SU-DHL-6 (cell line): ENCODE measurements at regions not wholly inside any gene's neighbourhood (a gene's known extent, or its start where the extent isn't known, plus 50 kb on each side); places are given as distances from the start of the nearest gene placed in this dataset.

Source experiments
- H2AFZ ChIP-seq: fragments of 200-600 bp; sonication (generic); 2 replicates; pipeline ENCODE4 v1.6.1; 2014; ENCODE audit warnings: low read depth, mild to moderate bottlenecking, moderate library complexity, mixed read lengths, antibody characterized with exemption, low read length; ENCODE audit not compliant: severe bottlenecking
- H3F3A ChIP-seq: fragments of 200-600 bp; shearing (Covaris generic); 2 replicates; pipeline ENCODE4 v1.6.0; 2016; ENCODE audit warnings: antibody characterized with exemption, mild to moderate bottlenecking; ENCODE audit not compliant: insufficient read depth
- H3K27ac ChIP-seq: fragments of 200-600 bp; sonication (generic); 2 replicates; pipeline ENCODE4 v1.5.1; 2016; ENCODE audit warnings: low read depth, mild to moderate bottlenecking, low read length, moderate library complexity, mixed read lengths
- H3K27me3 ChIP-seq: fragments of 200-600 bp; sonication (generic), shearing (Covaris generic); 2 replicates; pipeline ENCODE4 v1.6.0; 2014; ENCODE audit warnings: mild to moderate bottlenecking, low read length
- H3K36me3 ChIP-seq: fragments of 200-600 bp; sonication (generic); 2 replicates; pipeline ENCODE4 v1.6.1; 2014; ENCODE audit warnings: mild to moderate bottlenecking, low read length, mixed read lengths
- H3K4me2 ChIP-seq: fragments of 300-600, 200-600 bp; shearing (Covaris generic), sonication (generic); 2 replicates; pipeline ENCODE4 v1.6.0; 2014; ENCODE audit warnings: low read length, low read depth, mild to moderate bottlenecking; ENCODE audit not compliant: poor library complexity, severe bottlenecking
- H3K4me3 ChIP-seq: fragments of 200-600 bp; sonication (generic); 2 replicates; pipeline ENCODE4 v1.5.1; 2014; ENCODE audit warnings: antibody characterized with exemption, low read length, mild to moderate bottlenecking, mixed read lengths; ENCODE audit not compliant: insufficient read depth, poor library complexity, severe bottlenecking
- H3K79me2 ChIP-seq: fragments of 200-600 bp; sonication (generic); 2 replicates; pipeline ENCODE4 v1.6.1; 2014; ENCODE audit warnings: mild to moderate bottlenecking, low read length, moderate library complexity; ENCODE audit not compliant: insufficient read depth
- H3K9ac ChIP-seq: fragments of 200-600 bp; sonication (generic); 2 replicates; pipeline ENCODE4 v1.7.0; 2014; ENCODE audit warnings: mild to moderate bottlenecking, low read length
- H3K9me2 ChIP-seq: fragments of 200-600 bp; sonication (generic); replicated peaks from 2 replicates; pipeline ENCODE4 v1.6.1; 2014; ENCODE audit warnings: low read length; ENCODE audit not compliant: insufficient read depth
- H3K9me3 ChIP-seq: fragments of 200-600 bp; sonication (generic); 2 replicates; pipeline ENCODE4 v1.6.1; 2014; ENCODE audit warnings: low read length, mixed read lengths; ENCODE audit not compliant: insufficient read depth
- H4K20me1 ChIP-seq: fragments of 200-600 bp; sonication (generic); 2 replicates; pipeline ENCODE4 v1.6.1; 2014; ENCODE audit warnings: low read depth, mild to moderate bottlenecking, antibody characterized with exemption, low read length, moderate library complexity, mixed read lengths
- CTCF ChIP-seq: fragments of 200-600 bp; sonication (generic); IDR thresholded peaks from one replicate; pipeline ENCODE4 v1.5.1; 2017; ENCODE audit warnings: antibody characterized with exemption, mild to moderate bottlenecking, low read length, moderate library complexity; ENCODE audit not compliant: insufficient read depth, poor library complexity, severe bottlenecking
- EZH2phosphoT487 ChIP-seq: fragments of 200-600 bp; sonication (generic), shearing (Covaris generic); conservative IDR thresholded peaks from 2 replicates; pipeline ENCODE4 v1.6.1; 2018; ENCODE audit warnings: mild to moderate bottlenecking, antibody characterized with exemption, low read length, moderate library complexity, mixed read lengths

DNA sequence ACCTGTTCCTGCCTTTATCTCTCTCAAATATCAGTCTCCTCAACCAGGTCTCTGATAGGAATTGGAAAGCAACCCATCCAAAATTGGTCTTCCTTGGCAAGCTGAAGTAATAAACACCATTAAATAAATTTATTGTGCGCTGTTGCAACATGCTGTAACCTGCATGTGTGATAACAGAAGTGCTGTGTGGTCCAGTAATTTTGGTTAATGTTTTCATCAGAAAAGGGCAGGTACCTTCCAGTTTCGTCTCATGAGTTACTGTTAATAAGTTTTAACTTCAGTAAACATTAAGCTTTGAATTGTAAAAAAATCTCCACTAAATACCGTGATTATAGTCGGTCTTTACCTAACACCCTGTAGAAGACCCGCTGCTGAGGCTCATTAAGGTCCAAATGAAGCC, 624.7 kb downstream of the TNS3 start:
- Histone ChIP-seq H3K27me3 (no peaks in the 10 kb centered on the region), H2AFZ (no peak overlapping the region), H3F3A (no peaks in the 10 kb centered on the region), H3K4me2 (no peak overlapping the region), H3K79me2 (no peaks in the 10 kb centered on the region), H4K20me1 (no peaks in the 10 kb centered on the region), H3K9me2 (no peaks in the 10 kb centered on the region), H3K27ac (no peak overlapping the region), H3K9ac (no peak overlapping the region), H3K36me3 (no peaks in the 10 kb centered on the region), H3K4me3 (no peak overlapping the region), H3K9me3 (no peaks in the 10 kb centered on the region)
- no peak for TF ChIP-seq CTCF
- no peak for TF ChIP-seq EZH2phosphoT487

- no peak overlapping the region for H3K4me2 ChIP-seq
- H2AFZ ChIP-seq = no peak overlapping the region
- no peaks in the 10 kb centered on the region for H3K9me2 ChIP-seq
- H3K4me3 ChIP-seq = no peak overlapping the region
- H4K20me1 ChIP-seq = no peaks in the 10 kb centered on the region
- TF ChIP-seq EZH2phosphoT487 = no peak
- no peak for TF ChIP-seq CTCF
- H3K9ac ChIP-seq = no peak overlapping the region
- no peak overlapping the region for H3K27ac ChIP-seq
- H3K36me3 ChIP-seq = no peaks in the 10 kb centered on the region
- no peaks in the 10 kb centered on the region for H3K9me3 ChIP-seq
- H3F3A ChIP-seq = no peaks in the 10 kb centered on the region
- no peaks in the 10 kb centered on the region for H3K79me2 ChIP-seq
- H3K27me3 ChIP-seq = no peaks in the 10 kb centered on the region
These were observed 626.4 kb downstream of the TNS3 start for GRCh38 chr7:46955531-46955930.

GRCh38 chr7:46954181-46954580, 627.7 kb downstream of the TNS3 start:
- H3F3A ChIP-seq = no peaks in the 10 kb centered on the region
- H3K4me2 ChIP-seq = no peak overlapping the region
- H3K4me3 ChIP-seq = no peak overlapping the region
- no peaks in the 10 kb centered on the region for H3K9me3 ChIP-seq
- TF ChIP-seq EZH2phosphoT487 = no peak
- no peak for TF ChIP-seq CTCF
- no peaks in the 10 kb centered on the region for H3K9me2 ChIP-seq
- no peak overlapping the region for H2AFZ ChIP-seq
- H3K9ac ChIP-seq = no peak overlapping the region
- no peak overlapping the region for H3K27ac ChIP-seq
- no peaks in the 10 kb centered on the region for H3K79me2 ChIP-seq
- no peaks in the 10 kb centered on the region for H3K36me3 ChIP-seq
- no peaks in the 10 kb centered on the region for H3K27me3 ChIP-seq
- H4K20me1 ChIP-seq = no peaks in the 10 kb centered on the region

- no peaks in the 10 kb centered on the region for H3K9me3 ChIP-seq
- H3K27ac ChIP-seq = no peak overlapping the region
- H3F3A ChIP-seq = no peaks in the 10 kb centered on the region
- H4K20me1 ChIP-seq = no peaks in the 10 kb centered on the region
- H3K79me2 ChIP-seq = no peaks in the 10 kb centered on the region
- no peak overlapping the region for H2AFZ ChIP-seq
- no peaks in the 10 kb centered on the region for H3K27me3 ChIP-seq
- no peak for TF ChIP-seq CTCF
- TF ChIP-seq EZH2phosphoT487 = no peak
- no peak overlapping the region for H3K4me3 ChIP-seq
- H3K9me2 ChIP-seq = no peaks in the 10 kb centered on the region
- no peak overlapping the region for H3K9ac ChIP-seq
- no peak overlapping the region for H3K4me2 ChIP-seq
- H3K36me3 ChIP-seq = no peaks in the 10 kb centered on the region
These were observed 628.9 kb downstream of the TNS3 start for GRCh38 chr7:46953008-46953407.
